SK-N-SH (cell line): ENCODE measurements at regions not wholly inside any gene's neighbourhood (a gene's known extent, or its start where the extent isn't known, plus 50 kb on each side); places are given as distances from the start of the nearest gene placed in this dataset.

Source experiments
- CTCF ChIA-PET: fragments of 300-600, 350-600 bp; formaldehyde crosslinking; extraction: SDS; loops from one replicate; lab custom pipeline; 2021; lab: Yijun Ruan, JAX
- POLR2A ChIA-PET: fragments of 350-600 bp; sonication (Branson Sonifier 250); formaldehyde crosslinking; extraction: SDS; loops from one replicate; lab custom pipeline; 2020; ENCODE audit warnings: antibody characterized with exemption, inconsistent platforms; lab: Yijun Ruan, JAX
- DNase-seq: peaks from one replicate; pipeline ENCODE4 v3.0.0; 2012
- H2AFZ ChIP-seq: fragments of 200-600 bp; sonication (generic); 2 replicates; pipeline ENCODE4 v1.8.1; 2016; ENCODE audit warnings: antibody characterized with exemption, mild to moderate bottlenecking, low read depth
- H3F3A ChIP-seq: fragments of 200-600 bp; sonication (generic); replicated peaks from 2 replicates; pipeline ENCODE3; 2016; ENCODE audit warnings: antibody characterized with exemption, mild to moderate bottlenecking; ENCODE audit not compliant: insufficient read depth
- H3K27ac ChIP-seq, 2 experiments: fragments of 200-500 bp in 1 of 2; fragments of 200-600 bp in 1 of 2; sonication (Bioruptor generic) in 1 of 2; sonication (generic), shearing (Covaris generic) in 1 of 2; 2 replicates each; pipeline versions ENCODE4 v1.5.1 to v1.6.1; 2014 to 2016; ENCODE audit warnings: low read depth in 2 of 2, inconsistent platforms in 1 of 2, low read length in 1 of 2, mild to moderate bottlenecking in 1 of 2, mixed read lengths in 1 of 2
- H3K27me3 ChIP-seq: fragments of 200-600 bp; sonication (generic), shearing (Covaris generic); 2 replicates; pipeline ENCODE4 v1.6.1; 2016; ENCODE audit warnings: mixed run types; ENCODE audit not compliant: insufficient read depth
- H3K36me3 ChIP-seq, 2 experiments: fragments of 200-500 bp in 1 of 2; fragments of 200-600 bp in 1 of 2; sonication (Bioruptor generic) in 1 of 2; sonication (generic) in 1 of 2; replicated peaks in 1 of 2; 2 replicates each; pipeline versions ENCODE3 to v1.5.1; 2014 to 2016; ENCODE audit warnings: low read length in 1 of 2, mild to moderate bottlenecking in 1 of 2; ENCODE audit not compliant: insufficient read depth in 2 of 2, control insufficient read depth in 1 of 2
- H3K4me1 ChIP-seq, 2 experiments: fragments of 200-500 bp in 1 of 2; fragments of 200-600 bp in 1 of 2; sonication (Bioruptor generic) in 1 of 2; sonication (generic), shearing (Covaris generic) in 1 of 2; 2 replicates each; pipeline versions ENCODE4 v1.5.1 to v1.6.1; 2014 to 2016; ENCODE audit warnings: low read depth in 1 of 2, low read length in 1 of 2, mixed run types in 1 of 2; ENCODE audit not compliant: insufficient read depth in 2 of 2, control insufficient read depth in 1 of 2
- H3K4me2 ChIP-seq: fragments of 200-600 bp; sonication (generic), shearing (Covaris generic); 2 replicates; pipeline ENCODE4 v1.6.1; 2017; ENCODE audit warnings: mixed run types
- H3K4me3 ChIP-seq, 2 experiments: fragments of 200-500 bp in 1 of 2; fragments of 200-600 bp in 1 of 2; sonication (Bioruptor generic) in 1 of 2; sonication (generic), shearing (Covaris generic) in 1 of 2; 2 replicates each; pipeline versions ENCODE4 v1.5.1 to v1.8.1; 2014 to 2016; ENCODE audit warnings: low read depth in 2 of 2, inconsistent platforms in 1 of 2, low read length in 1 of 2, mild to moderate bottlenecking in 1 of 2, mixed read lengths in 1 of 2, moderate library complexity in 1 of 2
- H3K79me2 ChIP-seq: fragments of 200-600 bp; sonication (generic); 2 replicates; pipeline ENCODE4 v1.8.1; 2017; ENCODE audit warnings: mild to moderate bottlenecking; ENCODE audit not compliant: insufficient read depth
- H3K9ac ChIP-seq: fragments of 200-600 bp; sonication (generic); 2 replicates; pipeline ENCODE4 v1.6.1; 2017; ENCODE audit warnings: mixed run types
- H3K9me2 ChIP-seq: fragments of 200-600 bp; sonication (generic); 2 replicates; pipeline ENCODE4 v1.6.1; 2017; ENCODE audit warnings: mixed run types
- H3K9me3 ChIP-seq: fragments of 200-600 bp; sonication (generic); 2 replicates; pipeline ENCODE4 v1.6.1; 2017; ENCODE audit warnings: mixed run types, mild to moderate bottlenecking, moderate library complexity
- H4K20me1 ChIP-seq: fragments of 200-600 bp; sonication (generic); 2 replicates; pipeline ENCODE4 v1.6.1; 2017; ENCODE audit warnings: mild to moderate bottlenecking, mixed run types; ENCODE audit not compliant: insufficient read depth
- CHD2 ChIP-seq: fragments of 150-350 bp; IDR thresholded peaks from 2 replicates; pipeline ENCODE4 v1.6.1; 2018; ENCODE audit warnings: low read length; ENCODE audit not compliant: partially characterized antibody
- CTCF ChIP-seq: fragments of 200-600 bp; sonication (generic); IDR thresholded peaks from 2 replicates; pipeline ENCODE4 v1.6.1; 2017; ENCODE audit warnings: antibody characterized with exemption, mild to moderate bottlenecking, moderate library complexity
- EP300 ChIP-seq, 2 experiments: IDR thresholded peaks; 2 replicates each; pipeline versions ENCODE4 v1.4.0 to v1.6.1; 2012; ENCODE audit warnings: borderline replicate concordance in 1 of 2, low read depth in 1 of 2, low read length in 1 of 2
- EZH2phosphoT487 ChIP-seq: fragments of 200-600 bp; sonication (generic); IDR thresholded peaks from 2 replicates; pipeline ENCODE4 v1.6.1; 2017; ENCODE audit warnings: low read depth, mixed run types, mild to moderate bottlenecking, antibody characterized with exemption, moderate library complexity, borderline replicate concordance
- FOXJ3 ChIP-seq: sonication (generic); formaldehyde crosslinking; IDR thresholded peaks from 2 replicates; pipeline ENCODE4 v1.5.1; 2020; ENCODE audit warnings: mild to moderate bottlenecking, missing genetic modification reagents
- FOXM1 ChIP-seq: IDR thresholded peaks from 2 replicates; pipeline ENCODE4 v1.4.0; 2012; ENCODE audit warnings: low read depth, mild to moderate bottlenecking
- GABPA ChIP-seq: IDR thresholded peaks from 2 replicates; pipeline ENCODE4 v1.4.0; 2012; ENCODE audit warnings: low read depth, mild to moderate bottlenecking
- GATA2 ChIP-seq: sonication (generic); formaldehyde crosslinking; IDR thresholded peaks from 2 replicates; pipeline ENCODE4 v1.5.0; 2020; ENCODE audit warnings: mild to moderate bottlenecking, missing genetic modification reagents
- MAX ChIP-seq: IDR thresholded peaks from 2 replicates; pipeline ENCODE4 v1.4.0; 2012; ENCODE audit warnings: low read depth
- MEF2A ChIP-seq: IDR thresholded peaks from 2 replicates; pipeline ENCODE4 v1.4.0; 2012; ENCODE audit warnings: low read depth, borderline replicate concordance
- POLR2AphosphoS5 ChIP-seq: IDR thresholded peaks from 2 replicates; pipeline ENCODE4 v1.6.1; 2012; ENCODE audit warnings: low read depth, low read length
- RXRA ChIP-seq: IDR thresholded peaks from 2 replicates; pipeline ENCODE4 v1.4.0; 2012; ENCODE audit warnings: low read depth, mild to moderate bottlenecking, borderline replicate concordance
- WGBS: methylation state at CpG from one replicate; pipeline ENCODE4 v1.1.6; 2017; ENCODE audit warnings: low lambda C conversion rate; 5-methylcytosine and 5-hydroxymethylcytosine counted together

- no peaks in the 10 kb centered on the region for H3K79me2 ChIP-seq
- H3K4me1 ChIP-seq: peaks cover 0 to 8% of the 10 kb centered on the region in 2 experiments; a peak in 1 of 4 replicates
- no peak overlapping the region for H2AFZ ChIP-seq
- no peaks in the 10 kb centered on the region for H3K36me3 ChIP-seq
- H4K20me1 ChIP-seq: no peaks in the 10 kb centered on the region
- H3K4me2 ChIP-seq: no peak overlapping the region
- H3K9me2 ChIP-seq: no peaks in the 10 kb centered on the region
- no peak overlapping the region for H3K27ac ChIP-seq
- TF ChIP-seq FOXM1: no peak
- no peak for TF ChIP-seq POLR2AphosphoS5
- no peak for TF ChIP-seq MAX
- no peak for TF ChIP-seq CHD2
- TF ChIP-seq GATA2 (CRISPR knock-in tag): no peak
- TF ChIP-seq RXRA: no peak
- TF ChIP-seq EP300 (IDR thresholded peaks at IDR 0.05; ENCODE audit: borderline replicate concordance in 1 of 2, low read depth in 1 of 2, low read length in 1 of 2): no peak
- no peak for TF ChIP-seq CTCF
- TF ChIP-seq MEF2A: no peak
- no peak for TF ChIP-seq EZH2phosphoT487
- TF ChIP-seq, all 33 proteins: peak for 0
- Histone ChIP-seq H3K4me3 (no peak overlapping the region), H3K9me3 (peaks cover 2% of the 10 kb centered on the region; the same call in 1 of the 2 replicates), H3F3A (no peaks in the 10 kb centered on the region), H3K27me3 (no peaks in the 10 kb centered on the region), H3K9ac (no peak overlapping the region)
- ChIA-PET POLR2A (no interaction called here), CTCF (interaction anchor here (1.5 kb wide), 1 partner anchor 19 kb away, joined by 9 read pairs; no protein-coding TSS in a partner anchor)
- WGBS: 39% methylated on average over 11 of the region's 11 CpGs
- DNase-seq: no peak
Measured at GRCh38 chr17:74126179-74126900, 77.1 kb upstream of the RPL38 start.

GRCh38 chr17:74126959-74127358 lies 76.5 kb upstream of the RPL38 start:
- H4K20me1 ChIP-seq: no peaks in the 10 kb centered on the region
- POLR2A ChIA-PET: no interaction called here
- H3K36me3 ChIP-seq: no peaks in the 10 kb centered on the region
- H2AFZ ChIP-seq: no peak overlapping the region
- 68% methylated on average over 5 of the region's 5 CpGs for WGBS
- no peaks in the 10 kb centered on the region for H3K27me3 ChIP-seq
- no peak overlapping the region for H3K9ac ChIP-seq
- H3K27ac ChIP-seq: no peak overlapping the region
- TF ChIP-seq MAX (no peak), FOXJ3 (CRISPR knock-in tag) (no peak), RXRA (no peak), GABPA (no peak)
- TF ChIP-seq, all 33 proteins: peak for 0
- DNase-seq: no peak
- no peak overlapping the region for H3K4me2 ChIP-seq
- peaks cover 0 to 8% of the 10 kb centered on the region in 2 experiments; a peak in 1 of 4 replicates for H3K4me1 ChIP-seq
- H3K9me2 ChIP-seq: no peaks in the 10 kb centered on the region
- no peak overlapping the region for H3K4me3 ChIP-seq
- H3K9me3 ChIP-seq: no peaks in the 10 kb centered on the region
- CTCF ChIA-PET: interaction anchor here (0.6 to 1.5 kb wide), 4 partner anchors 10 to 306 kb away, joined by 3 to 9 read pairs (median 4); no protein-coding TSS in a partner anchor
- H3K79me2 ChIP-seq: no peaks in the 10 kb centered on the region
- no peaks in the 10 kb centered on the region for H3F3A ChIP-seq
